T47D (cell line): ENCODE measurements at regions not wholly inside any gene's neighbourhood (a gene's known extent, or its start where the extent isn't known, plus 50 kb on each side); places are given as distances from the start of the nearest gene placed in this dataset.
A peak's percentile ranks its signal among the peaks of the same experiment; 100 is the strongest.

Source experiments
- DNase-seq, 2 experiments: peaks; one replicate each; pipeline versions ENCODE4 v3.0.0 to v3.0.0-alpha.2; 2011 to 2012; ENCODE audit warnings: low read depth in 1 of 2, low spot score in 1 of 2
- JUND ChIP-seq: IDR thresholded peaks from 2 replicates; pipeline ENCODE4 v1.6.1; 2012; ENCODE audit warnings: low read depth
- in situ Hi-C: cut with HindIII; loops from 2 replicates; pipeline ENCODE4 v1.10.0; 2016; ENCODE audit warnings: low sequenced_read_pairs, low pct_unique_long_range_greater_than_20kb

GRCh38 chr12:82203086-82203485, 155.1 kb downstream of the CCDC59 start:
- in situ Hi-C loops, result no loop called here
- no peak for DNase-seq
- TF ChIP-seq JUND, result no peak

- in situ Hi-C loops, result no loop called here
- DNase-seq, result no peak
- no peak for TF ChIP-seq JUND
Measured at GRCh38 chr12:82187595-82187994, 170.6 kb downstream of the CCDC59 start.

DNA sequence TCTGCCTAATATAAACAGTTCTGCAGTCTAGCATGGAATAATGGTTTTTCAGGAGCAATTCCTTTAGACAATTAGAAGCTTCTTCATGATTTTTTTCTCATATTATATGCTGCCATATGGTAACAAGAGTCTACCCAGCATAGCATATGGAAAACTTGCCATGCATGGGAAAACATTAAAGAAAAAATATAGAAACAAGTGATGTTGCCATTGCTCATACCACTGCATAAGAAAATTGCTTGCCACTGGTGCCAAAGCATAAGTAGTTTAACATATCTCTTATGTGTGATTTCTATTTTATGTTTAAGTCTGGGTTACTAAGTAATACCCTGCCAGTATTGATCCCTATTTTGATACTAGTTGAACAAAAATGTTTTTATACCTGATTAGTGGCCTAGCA, 171.2 kb downstream of the CCDC59 start:
- no peak for TF ChIP-seq JUND
- in situ Hi-C loops, result no loop called here
- DNase-seq, result no peak

DNA sequence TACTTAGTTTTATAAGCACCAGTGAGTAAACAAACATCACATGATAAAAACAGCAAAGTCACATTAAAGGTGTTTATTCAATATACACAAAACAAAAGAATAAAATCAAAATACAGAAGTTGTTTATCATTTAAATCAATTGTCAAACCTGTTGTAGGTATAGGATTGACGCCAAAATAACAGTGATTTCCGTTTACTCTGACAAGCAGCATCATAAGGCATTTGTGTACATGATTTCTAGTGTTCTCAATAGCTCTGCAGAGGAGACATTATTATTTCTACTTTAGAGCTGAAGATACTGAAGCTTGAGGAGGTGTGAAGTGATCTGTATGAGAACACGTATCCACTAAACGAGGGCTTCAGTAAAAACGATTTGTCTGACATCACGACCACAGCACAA, 171.9 kb downstream of the CCDC59 start:
- in situ Hi-C loops, result no loop called here
- peak in 1 of 2 experiments; percentile 25 for DNase-seq
- TF ChIP-seq JUND, result no peak

GRCh38 chr12:82184844-82185243, 173.3 kb downstream of the CCDC59 start:
- DNase-seq, result no peak
- no peak for TF ChIP-seq JUND
- in situ Hi-C loops, result no loop called here

DNA sequence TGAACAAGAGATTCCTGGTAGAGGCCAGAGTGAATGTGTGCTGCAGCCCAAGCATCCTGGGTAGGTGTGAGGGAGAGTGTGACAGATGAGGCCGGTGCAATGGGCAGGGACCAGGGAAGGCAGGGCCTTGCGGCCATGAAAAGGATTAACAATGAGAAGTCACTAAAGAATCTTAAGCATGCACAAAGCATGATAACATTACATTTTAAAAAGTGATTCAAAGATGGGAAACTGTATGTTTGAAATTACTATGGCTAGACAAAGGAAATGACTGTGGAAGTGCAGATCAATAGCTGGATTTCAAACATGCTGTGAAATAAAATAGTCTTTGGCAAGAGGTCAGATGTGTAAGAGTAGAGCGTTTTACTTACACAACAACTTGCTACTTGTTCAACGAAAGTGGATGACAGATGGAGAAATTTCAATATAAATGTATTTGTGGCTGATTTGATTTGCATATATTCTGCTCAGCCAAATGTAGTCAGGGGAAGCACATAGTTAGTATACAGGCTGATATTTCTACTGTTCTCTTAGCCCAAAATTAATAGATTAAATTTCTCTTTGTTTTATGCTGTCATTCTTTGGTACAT, 175.5 kb downstream of the CCDC59 start:
- DNase-seq, result no peak
- in situ Hi-C loops, result no loop called here
- TF ChIP-seq JUND, result no peak

- no peak for TF ChIP-seq JUND
- in situ Hi-C loops, result no loop called here
- no peak for DNase-seq
Measured at GRCh38 chr12:82176761-82177490, 181.3 kb downstream of the CCDC59 start.

GRCh38 chr12:82176026-82176425, 182.2 kb downstream of the CCDC59 start:
- no peak for TF ChIP-seq JUND
- DNase-seq, result no peak
- in situ Hi-C loops, result no loop called here

DNA sequence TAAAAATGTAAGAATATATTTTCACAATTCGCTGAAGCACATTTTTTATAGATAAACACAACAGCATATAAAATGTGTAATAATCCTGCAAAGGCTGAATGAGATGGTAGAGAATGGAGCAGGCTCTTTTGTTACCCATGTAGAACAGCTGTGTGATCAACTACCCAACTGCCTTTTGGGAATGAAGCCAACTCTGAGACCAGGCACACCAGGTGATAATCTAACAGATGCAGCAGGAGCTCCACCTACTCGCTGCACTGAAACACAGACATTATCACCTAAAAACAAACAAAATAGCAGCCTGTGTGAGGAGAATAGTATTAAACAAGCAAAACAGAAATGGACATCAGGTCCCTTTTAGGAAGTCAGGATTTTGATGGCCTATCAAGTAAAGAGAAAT, 183.3 kb downstream of the CCDC59 start:
- in situ Hi-C loops, result no loop called here
- TF ChIP-seq JUND, result no peak
- DNase-seq, result no peak

GRCh38 chr12:82174383-82174782, 183.8 kb downstream of the CCDC59 start:
- TF ChIP-seq JUND, result no peak
- DNase-seq, result no peak
- in situ Hi-C loops, result no loop called here

DNA sequence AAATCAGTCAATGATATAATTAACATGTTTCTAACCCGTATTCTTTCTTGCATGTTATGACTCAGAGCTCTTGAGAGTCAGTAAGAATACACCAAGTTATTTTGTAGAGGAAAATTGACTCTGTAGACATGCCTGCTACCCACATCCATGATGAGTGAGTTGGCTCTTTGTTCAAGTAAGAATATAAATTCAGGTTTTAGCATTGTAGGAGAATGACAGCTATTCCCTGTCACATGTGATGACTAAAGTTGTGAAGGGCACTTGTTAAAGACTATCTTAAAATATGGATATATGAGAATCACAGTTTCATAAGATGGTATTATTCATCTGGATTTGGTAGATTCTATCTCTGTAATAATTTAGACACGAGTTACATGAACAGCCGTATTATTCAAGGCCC, 209.1 kb downstream of the CCDC59 start:
- no peak for DNase-seq
- no peak for TF ChIP-seq JUND
- in situ Hi-C loops, result no loop called here

DNA sequence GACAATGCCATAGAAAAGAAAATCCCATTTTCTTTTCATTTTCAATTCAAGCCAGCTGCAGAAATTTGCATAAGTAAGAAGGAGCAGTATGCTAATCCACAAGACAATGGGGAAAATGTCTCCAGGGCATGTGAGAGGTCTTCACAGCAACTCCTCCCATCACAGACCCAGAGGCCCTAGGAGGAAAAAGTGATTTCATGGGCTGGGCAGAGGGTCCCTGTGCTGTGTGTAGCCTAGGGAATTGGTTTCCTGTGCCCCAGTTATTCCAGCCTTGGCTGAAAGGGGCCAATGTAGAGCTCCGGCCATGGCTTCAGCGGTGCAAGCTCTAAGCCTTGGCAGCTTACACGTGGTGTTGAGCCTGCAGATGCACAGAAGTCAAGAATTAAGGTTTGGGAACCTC, 211.4 kb downstream of the CCDC59 start:
- no peak for TF ChIP-seq JUND
- no peak for DNase-seq
- in situ Hi-C loops, result no loop called here

DNA sequence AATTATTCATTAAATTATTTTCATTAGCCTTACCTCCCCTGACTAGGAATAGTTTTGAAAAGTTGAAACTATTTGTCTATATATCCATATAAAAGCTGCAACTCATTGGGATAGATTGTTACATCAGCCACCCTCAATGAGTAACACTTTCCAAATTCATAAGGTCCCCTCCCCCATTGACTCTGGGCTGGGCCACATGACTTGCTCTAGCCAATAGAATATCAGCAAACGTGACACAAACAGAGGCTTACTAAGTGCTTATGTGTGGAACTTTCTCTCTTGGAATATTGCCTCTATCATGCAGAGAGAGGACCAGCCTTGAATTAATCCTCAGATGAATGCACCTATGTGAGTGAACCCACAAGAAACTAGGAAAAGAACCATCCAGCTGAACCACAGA, 213.7 kb downstream of the CCDC59 start:
- DNase-seq, result peak in 1 of 2 experiments; percentile 8
- in situ Hi-C loops, result no loop called here
- TF ChIP-seq JUND, result no peak

GRCh38 chr12:82132390-82132789, 225.8 kb downstream of the CCDC59 start:
- TF ChIP-seq JUND, result no peak
- no peak for DNase-seq
- in situ Hi-C loops, result no loop called here
